ENCODE measurements at regions not wholly inside any gene's neighbourhood (a gene's known extent, or its start where the extent isn't known, plus 50 kb on each side); places are given as distances from the start of the nearest gene placed in this dataset.

DNA sequence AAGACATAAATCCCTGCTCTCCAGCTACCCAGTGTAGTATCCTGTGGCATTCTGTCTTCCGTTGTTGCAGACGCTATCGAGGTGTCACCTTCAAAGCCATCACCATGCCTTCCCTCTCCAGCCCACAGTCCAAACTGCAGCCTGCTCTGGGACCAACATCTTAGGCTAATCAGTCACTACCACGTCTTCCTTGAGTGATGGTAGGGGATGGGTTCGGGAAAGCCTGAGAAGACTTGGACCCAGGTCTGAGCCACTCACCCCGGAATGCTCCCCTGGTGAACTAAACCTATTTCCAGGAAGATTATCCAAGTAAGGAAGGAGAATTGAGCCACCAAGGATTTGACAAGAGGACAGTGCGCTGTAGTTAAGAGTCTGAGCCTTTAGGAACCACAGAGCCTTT lies 52.9 kb upstream of the IRX1 start:
- H3K36me3 Mint-ChIP-seq (ENCODE audit: unreplicated experiment): no peaks in the 10 kb centered on the region
- H3K9me3 Mint-ChIP-seq (ENCODE audit: unreplicated experiment): peaks cover 44% of the 10 kb centered on the region
- no peak overlapping the region for H3K27ac Mint-ChIP-seq (ENCODE audit: unreplicated experiment)
- TF ChIP-seq, protein P1, sequence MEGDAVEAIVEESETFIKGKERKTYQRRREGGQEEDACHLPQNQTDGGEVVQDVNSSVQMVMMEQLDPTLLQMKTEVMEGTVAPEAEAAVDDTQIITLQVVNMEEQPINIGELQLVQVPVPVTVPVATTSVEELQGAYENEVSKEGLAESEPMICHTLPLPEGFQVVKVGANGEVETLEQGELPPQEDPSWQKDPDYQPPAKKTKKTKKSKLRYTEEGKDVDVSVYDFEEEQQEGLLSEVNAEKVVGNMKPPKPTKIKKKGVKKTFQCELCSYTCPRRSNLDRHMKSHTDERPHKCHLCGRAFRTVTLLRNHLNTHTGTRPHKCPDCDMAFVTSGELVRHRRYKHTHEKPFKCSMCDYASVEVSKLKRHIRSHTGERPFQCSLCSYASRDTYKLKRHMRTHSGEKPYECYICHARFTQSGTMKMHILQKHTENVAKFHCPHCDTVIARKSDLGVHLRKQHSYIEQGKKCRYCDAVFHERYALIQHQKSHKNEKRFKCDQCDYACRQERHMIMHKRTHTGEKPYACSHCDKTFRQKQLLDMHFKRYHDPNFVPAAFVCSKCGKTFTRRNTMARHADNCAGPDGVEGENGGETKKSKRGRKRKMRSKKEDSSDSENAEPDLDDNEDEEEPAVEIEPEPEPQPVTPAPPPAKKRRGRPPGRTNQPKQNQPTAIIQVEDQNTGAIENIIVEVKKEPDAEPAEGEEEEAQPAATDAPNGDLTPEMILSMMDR (IDR thresholded peaks at IDR 0.05): no peak
- DNase-seq (ENCODE audit: extremely low spot score, unreplicated experiment): no peak
- no peaks in the 10 kb centered on the region for H3K27me3 Mint-ChIP-seq (ENCODE audit: unreplicated experiment)
- H3K4me1 Mint-ChIP-seq (ENCODE audit: unreplicated experiment): no peaks in the 10 kb centered on the region
- H3K4me3 Mint-ChIP-seq (ENCODE audit: unreplicated experiment): no peak overlapping the region

DNA sequence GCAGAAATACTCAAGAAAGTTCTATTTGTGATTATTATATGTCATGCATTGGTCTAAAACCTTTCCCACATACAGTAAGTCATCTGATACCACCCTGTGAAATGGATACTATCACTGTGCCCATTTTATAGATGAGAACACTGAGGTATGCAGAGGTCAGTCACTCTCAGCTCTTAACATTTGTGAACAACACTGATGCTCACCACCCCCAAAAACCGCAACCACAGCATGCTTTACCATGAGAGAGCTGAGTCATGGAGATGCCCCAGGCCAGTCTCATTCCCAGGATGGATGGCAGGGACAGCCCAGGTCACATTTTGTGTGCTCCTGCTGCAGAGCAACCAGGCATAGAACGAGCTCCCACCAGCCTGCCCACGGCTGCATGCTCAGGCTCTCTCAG lies 53.5 kb upstream of the IRX1 start:
- no peak for DNase-seq (ENCODE audit: extremely low spot score, unreplicated experiment)
- no peaks in the 10 kb centered on the region for H3K36me3 Mint-ChIP-seq (ENCODE audit: unreplicated experiment)
- no peak overlapping the region for H3K27ac Mint-ChIP-seq (ENCODE audit: unreplicated experiment)
- no peaks in the 10 kb centered on the region for H3K4me1 Mint-ChIP-seq (ENCODE audit: unreplicated experiment)
- H3K27me3 Mint-ChIP-seq (ENCODE audit: unreplicated experiment): no peaks in the 10 kb centered on the region
- peaks cover 43% of the 10 kb centered on the region for H3K9me3 Mint-ChIP-seq (ENCODE audit: unreplicated experiment)
- no peak overlapping the region for H3K4me3 Mint-ChIP-seq (ENCODE audit: unreplicated experiment)
- TF ChIP-seq, protein P1 (IDR thresholded peaks at IDR 0.05): no peak

DNA sequence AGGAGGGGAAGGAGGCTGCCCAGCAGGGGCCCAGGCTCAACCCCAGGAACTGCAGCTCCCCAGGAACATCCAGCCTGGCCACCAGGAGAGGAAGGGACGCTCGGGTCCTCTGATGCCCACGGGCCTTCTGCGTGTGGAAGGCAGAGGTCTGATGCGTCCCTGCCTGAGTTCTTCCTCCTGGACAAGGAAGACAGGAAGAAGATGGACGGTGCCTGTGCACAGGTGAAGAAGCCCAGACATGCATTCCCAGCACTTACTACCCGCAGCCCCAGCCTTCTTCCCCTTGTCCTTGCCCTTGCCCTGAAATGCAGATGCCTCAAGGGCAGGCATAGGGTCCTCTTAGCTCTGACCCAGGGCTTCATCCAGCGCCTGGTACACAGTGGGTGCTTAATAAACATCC lies 56.7 kb upstream of the IRX1 start:
- no peak overlapping the region for H3K4me3 Mint-ChIP-seq (ENCODE audit: unreplicated experiment)
- no peaks in the 10 kb centered on the region for H3K27me3 Mint-ChIP-seq (ENCODE audit: unreplicated experiment)
- TF ChIP-seq, protein P1 (IDR thresholded peaks at IDR 0.05): no peak
- no peak overlapping the region for H3K27ac Mint-ChIP-seq (ENCODE audit: unreplicated experiment)
- H3K9me3 Mint-ChIP-seq (ENCODE audit: unreplicated experiment): peaks cover 30% of the 10 kb centered on the region
- no peaks in the 10 kb centered on the region for H3K4me1 Mint-ChIP-seq (ENCODE audit: unreplicated experiment)
- DNase-seq (ENCODE audit: extremely low spot score, unreplicated experiment): no peak
- H3K36me3 Mint-ChIP-seq (ENCODE audit: unreplicated experiment): no peaks in the 10 kb centered on the region

DNA sequence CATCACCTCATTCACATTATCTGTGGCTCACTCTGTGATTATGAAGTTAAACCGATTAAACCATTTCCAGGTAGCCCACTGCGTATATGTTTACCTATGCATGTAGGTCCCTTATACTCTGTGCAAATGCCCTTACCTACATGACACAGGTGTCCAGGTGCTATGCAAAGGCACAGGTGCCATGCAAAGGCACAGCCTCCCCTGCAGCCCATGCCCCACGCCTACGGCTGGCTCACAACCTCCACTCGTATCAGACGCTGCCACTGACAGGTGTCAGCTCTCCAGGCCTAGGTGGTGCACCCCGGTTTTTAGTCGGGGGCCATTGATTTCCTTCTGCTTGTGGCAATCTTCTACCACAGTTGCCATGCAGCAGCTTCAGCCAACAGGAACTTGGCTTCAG lies 57.7 kb upstream of the IRX1 start:
- Mint-ChIP-seq H3K27me3 (ENCODE audit: unreplicated experiment) (no peaks in the 10 kb centered on the region), H3K27ac (ENCODE audit: unreplicated experiment) (no peak overlapping the region), H3K4me3 (ENCODE audit: unreplicated experiment) (no peak overlapping the region), H3K4me1 (ENCODE audit: unreplicated experiment) (no peaks in the 10 kb centered on the region), H3K36me3 (ENCODE audit: unreplicated experiment) (no peaks in the 10 kb centered on the region), H3K9me3 (ENCODE audit: unreplicated experiment) (peaks cover 33% of the 10 kb centered on the region)
- no peak for DNase-seq (ENCODE audit: extremely low spot score, unreplicated experiment)
- TF ChIP-seq, protein P1 (IDR thresholded peaks at IDR 0.05): no peak

DNA sequence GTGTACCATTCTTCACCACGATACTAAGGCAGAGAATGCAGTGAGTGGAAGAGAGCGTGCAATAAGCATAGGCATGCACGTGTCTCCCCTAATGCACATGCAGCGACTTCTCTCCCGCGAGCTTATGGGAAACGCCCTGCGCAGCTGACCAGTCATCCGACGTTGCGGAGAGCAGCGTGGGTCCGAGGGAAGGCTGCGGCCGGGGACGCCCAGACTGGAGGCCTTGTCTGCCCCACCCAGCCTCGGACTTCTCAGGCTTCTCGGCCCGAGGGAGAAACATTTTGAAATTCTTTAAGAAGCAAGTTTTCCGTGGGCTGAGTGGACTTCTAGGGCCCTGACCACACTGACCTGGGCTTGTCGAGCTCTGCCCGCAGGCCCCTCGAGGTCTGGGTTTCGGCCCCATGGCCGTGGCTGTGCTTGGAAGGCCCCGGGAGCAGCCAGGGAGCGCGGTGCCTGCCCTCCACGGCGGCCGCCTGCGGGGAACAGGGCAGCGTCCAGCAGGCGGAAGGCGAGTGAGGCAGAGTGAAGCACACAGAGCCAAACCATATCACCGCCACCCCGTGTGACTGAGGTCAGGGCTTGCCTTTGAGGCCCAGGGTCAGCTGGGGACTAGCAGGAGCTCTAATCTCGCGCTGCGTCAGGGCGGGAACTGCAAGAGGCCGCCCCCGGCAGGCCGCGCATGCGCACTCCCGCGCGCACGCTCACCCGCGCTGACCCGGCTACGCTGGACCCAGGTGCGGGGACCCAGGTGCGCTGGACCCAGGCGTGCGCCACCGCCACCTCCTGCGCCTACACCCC lies 60.0 kb upstream of the IRX1 start:
- peaks cover 28% of the 10 kb centered on the region for H3K9me3 Mint-ChIP-seq (ENCODE audit: unreplicated experiment)
- no peaks in the 10 kb centered on the region for H3K27me3 Mint-ChIP-seq (ENCODE audit: unreplicated experiment)
- H3K27ac Mint-ChIP-seq (ENCODE audit: unreplicated experiment): no peak overlapping the region
- no peaks in the 10 kb centered on the region for H3K36me3 Mint-ChIP-seq (ENCODE audit: unreplicated experiment)
- no peak for DNase-seq (ENCODE audit: extremely low spot score, unreplicated experiment)
- H3K4me1 Mint-ChIP-seq (ENCODE audit: unreplicated experiment): no peaks in the 10 kb centered on the region
- TF ChIP-seq, protein P1 (IDR thresholded peaks at IDR 0.05): no peak
- H3K4me3 Mint-ChIP-seq (ENCODE audit: unreplicated experiment): no peak overlapping the region
